ENCODE measurements at regions not wholly inside any gene's neighbourhood (a gene's known extent, or its start where the extent isn't known, plus 50 kb on each side); places are given as distances from the start of the nearest gene placed in this dataset.

GRCh38 chr5:82821846-82822633, 255.2 kb downstream of the TMEM167A start:
- no peak overlapping the region for H3K4me3 ChIP-seq (ENCODE audit: low read depth, low read length)
- TF ChIP-seq CTCF (IDR thresholded peaks at IDR 0.05; ENCODE audit: low read depth, low read length), result no peak

- TF ChIP-seq CTCF (IDR thresholded peaks at IDR 0.05; ENCODE audit: low read depth, low read length), result no peak
- no peak overlapping the region for H3K4me3 ChIP-seq (ENCODE audit: low read depth, low read length)
These were observed 256.0 kb downstream of the TMEM167A start for GRCh38 chr5:82820961-82821845.

GRCh38 chr5:82820188-82820587, 257.0 kb downstream of the TMEM167A start:
- no peak overlapping the region for H3K4me3 ChIP-seq (ENCODE audit: low read depth, low read length)
- no peak for TF ChIP-seq CTCF (IDR thresholded peaks at IDR 0.05; ENCODE audit: low read depth, low read length)

- TF ChIP-seq CTCF (IDR thresholded peaks at IDR 0.05; ENCODE audit: low read depth, low read length), result no peak
- H3K4me3 ChIP-seq (ENCODE audit: low read depth, low read length), result no peak overlapping the region
These were observed 259.1 kb downstream of the TMEM167A start for GRCh38 chr5:82817897-82818676.

GRCh38 chr5:82816926-82817325, 260.3 kb downstream of the TMEM167A start:
- no peak for TF ChIP-seq CTCF (IDR thresholded peaks at IDR 0.05; ENCODE audit: low read depth, low read length)

GRCh38 chr5:82815871-82816270, 261.3 kb downstream of the TMEM167A start:
- TF ChIP-seq CTCF (IDR thresholded peaks at IDR 0.05; ENCODE audit: low read depth, low read length), result no peak

More at GRCh38 chr5:82816926-82817325, 260.3 kb downstream of the TMEM167A start:
- no peak overlapping the region for H3K4me3 ChIP-seq (ENCODE audit: low read depth, low read length)

More at GRCh38 chr5:82815871-82816270, 261.3 kb downstream of the TMEM167A start:
- H3K4me3 ChIP-seq (ENCODE audit: low read depth, low read length), result no peak overlapping the region
